ENCODE measurements at regions not wholly inside any gene's neighbourhood (a gene's known extent, or its start where the extent isn't known, plus 50 kb on each side); places are given as distances from the start of the nearest gene placed in this dataset.

DNA sequence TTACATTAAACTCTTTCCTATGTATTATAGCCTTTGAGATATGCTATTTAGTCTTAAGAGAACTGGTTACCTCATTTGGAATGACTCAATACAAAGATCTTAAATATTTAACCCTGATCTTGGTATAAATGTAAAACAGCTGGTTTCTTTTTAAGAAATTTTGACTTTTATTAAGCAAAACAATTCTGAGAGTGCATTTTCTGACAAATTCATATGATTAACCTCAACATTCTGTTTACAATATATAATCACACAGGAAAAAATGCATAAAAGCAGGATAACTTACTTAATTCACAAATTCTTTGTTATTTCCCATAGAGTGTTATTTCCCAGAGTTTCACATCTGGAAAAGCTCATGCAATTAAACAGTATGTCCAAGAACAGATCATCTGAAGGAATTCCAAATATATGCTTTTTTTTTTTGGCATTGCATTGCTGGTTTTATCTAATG is 400.4 kb upstream of the THBS1 start:
- H3K36me3 ChIP-seq (ENCODE audit: insufficient read depth, low read length), result no peaks in the 10 kb centered on the region
- no TSS peak for BruUV-seq (replicated peaks)
- no peaks in the 10 kb centered on the region for H3K9me2 ChIP-seq (ENCODE audit: insufficient read depth, low read length)
- no peaks in the 10 kb centered on the region for H3K4me1 ChIP-seq (ENCODE audit: insufficient read depth, low read length, poor library complexity, severe bottlenecking)
- TF ChIP-seq EZH2phosphoT487 (IDR thresholded peaks at IDR 0.05; ENCODE audit: borderline replicate concordance, low read depth, low read length) (no peak), CTCF (conservative IDR thresholded peaks at IDR 0.05; ENCODE audit: low read length) (no peak)
- intact Hi-C loops (cut with micrococcal nuclease; ENCODE audit: unreplicated experiment), result loop anchor here (10.0 kb wide), 1 partner anchor 56 kb away; no protein-coding TSS in a partner anchor
- no peaks in the 10 kb centered on the region for H3K9me3 ChIP-seq (ENCODE audit: low read length)
- no peaks in the 10 kb centered on the region for H3K79me2 ChIP-seq (ENCODE audit: insufficient read depth, low read depth, low read length)
- no peaks in the 10 kb centered on the region for H4K20me1 ChIP-seq (ENCODE audit: insufficient read depth, low read length)
- ChIA-PET POLR2A (interaction anchor here (0.7 kb wide), 1 partner anchor 118 kb away, joined by 3 read pairs; no protein-coding TSS in a partner anchor), CTCF (ENCODE audit: unreplicated experiment) (no interaction called here)
- no peak overlapping the region for H2AFZ ChIP-seq (ENCODE audit: low read length)
- no peak for DNase-seq (ENCODE audit: low spot score)
- no peak overlapping the region for H3K27ac ChIP-seq (ENCODE audit: low read depth, low read length, poor library complexity, severe bottlenecking)
- H3K4me2 ChIP-seq (ENCODE audit: low read length), result no peak overlapping the region
- no peak overlapping the region for H3K4me3 ChIP-seq (ENCODE audit: low read depth, low read length, poor library complexity, severe bottlenecking)

GRCh38 chr15:39181056-39181747 is 399.7 kb upstream of the THBS1 start:
- ChIA-PET CTCF (ENCODE audit: unreplicated experiment) (no interaction called here), POLR2A (no interaction called here)
- H3K79me2 ChIP-seq (ENCODE audit: insufficient read depth, low read depth, low read length), result no peaks in the 10 kb centered on the region
- H3K9me2 ChIP-seq (ENCODE audit: insufficient read depth, low read length), result no peaks in the 10 kb centered on the region
- H3K4me1 ChIP-seq (ENCODE audit: insufficient read depth, low read length, poor library complexity, severe bottlenecking), result no peaks in the 10 kb centered on the region
- no peak overlapping the region for H3K4me2 ChIP-seq (ENCODE audit: low read length)
- BruUV-seq (replicated peaks), result no TSS peak
- no peak overlapping the region for H3K27ac ChIP-seq (ENCODE audit: low read depth, low read length, poor library complexity, severe bottlenecking)
- intact Hi-C loops (cut with micrococcal nuclease; ENCODE audit: unreplicated experiment), result loop anchor here (10.0 kb wide), 1 partner anchor 56 kb away; no protein-coding TSS in a partner anchor
- no peaks in the 10 kb centered on the region for H3K9me3 ChIP-seq (ENCODE audit: low read length)
- no peak overlapping the region for H3K4me3 ChIP-seq (ENCODE audit: low read depth, low read length, poor library complexity, severe bottlenecking)
- H4K20me1 ChIP-seq (ENCODE audit: insufficient read depth, low read length), result no peaks in the 10 kb centered on the region
- DNase-seq (ENCODE audit: low spot score), result no peak
- no peak for TF ChIP-seq CTCF (conservative IDR thresholded peaks at IDR 0.05; ENCODE audit: low read length)
- no peak for TF ChIP-seq EZH2phosphoT487 (IDR thresholded peaks at IDR 0.05; ENCODE audit: borderline replicate concordance, low read depth, low read length)
- no peak overlapping the region for H2AFZ ChIP-seq (ENCODE audit: low read length)
- H3K36me3 ChIP-seq (ENCODE audit: insufficient read depth, low read length), result no peaks in the 10 kb centered on the region

GRCh38 chr15:39181940-39182339 is 398.9 kb upstream of the THBS1 start:
- CTCF ChIA-PET (ENCODE audit: unreplicated experiment), result no interaction called here
- Histone ChIP-seq H3K9me3 (ENCODE audit: low read length) (no peaks in the 10 kb centered on the region), H3K79me2 (ENCODE audit: insufficient read depth, low read depth, low read length) (no peaks in the 10 kb centered on the region), H3K4me3 (ENCODE audit: low read depth, low read length, poor library complexity, severe bottlenecking) (no peak overlapping the region), H3K36me3 (ENCODE audit: insufficient read depth, low read length) (no peaks in the 10 kb centered on the region), H3K27ac (ENCODE audit: low read depth, low read length, poor library complexity, severe bottlenecking) (no peak overlapping the region), H2AFZ (ENCODE audit: low read length) (no peak overlapping the region), H3K4me1 (ENCODE audit: insufficient read depth, low read length, poor library complexity, severe bottlenecking) (no peaks in the 10 kb centered on the region), H3K4me2 (ENCODE audit: low read length) (no peak overlapping the region), H4K20me1 (ENCODE audit: insufficient read depth, low read length) (no peaks in the 10 kb centered on the region), H3K9me2 (ENCODE audit: insufficient read depth, low read length) (no peaks in the 10 kb centered on the region)
- intact Hi-C loops (cut with micrococcal nuclease; ENCODE audit: unreplicated experiment), result loop anchor here (10.0 kb wide), 1 partner anchor 57 kb away; no protein-coding TSS in a partner anchor
- BruUV-seq (replicated peaks), result no TSS peak
- DNase-seq (ENCODE audit: low spot score), result no peak
- POLR2A ChIA-PET, result no interaction called here
- no peak for TF ChIP-seq CTCF (conservative IDR thresholded peaks at IDR 0.05; ENCODE audit: low read length)
- TF ChIP-seq EZH2phosphoT487 (IDR thresholded peaks at IDR 0.05; ENCODE audit: borderline replicate concordance, low read depth, low read length), result no peak

Data from OCI-LY7 (cell line).